ENCODE measurements at regions not wholly inside any gene's neighbourhood (a gene's known extent, or its start where the extent isn't known, plus 50 kb on each side); places are given as distances from the start of the nearest gene placed in this dataset.

GRCh38 chr12:125395583-125396215 lies 330.5 kb downstream of the AACS start:
- H3K4me2 ChIP-seq: no peak overlapping the region
- no peak overlapping the region for H3K4me3 ChIP-seq
- peaks cover 11% of the 10 kb centered on the region; the same call in 2 of the 3 replicates for H3K4me1 Mint-ChIP-seq
- DNase-seq (ENCODE audit: low spot score): no peak
- no peaks in the 10 kb centered on the region for H3K36me3 ChIP-seq (ENCODE audit: insufficient read depth)
- no peak overlapping the region for H3K27ac ChIP-seq (ENCODE audit: low read depth)
- H2AFZ ChIP-seq: no peak overlapping the region
- H3F3A ChIP-seq (replicated peaks; ENCODE audit: low read depth): no peaks in the 10 kb centered on the region
- H3K27ac Mint-ChIP-seq: no peak overlapping the region
- no peak overlapping the region for H3K4me3 Mint-ChIP-seq
- 0 out of 2 replicates have a peak, but pooled peaks cover 4% of the 10 kb centered on the region for H3K79me2 ChIP-seq (replicated peaks; ENCODE audit: insufficient read depth)
- H3K4me1 ChIP-seq (ENCODE audit: insufficient read depth): no peaks in the 10 kb centered on the region
- peaks cover 8% of the 10 kb centered on the region for H3K9me3 Mint-ChIP-seq
- ATAC-seq: no peak
- 0 out of 2 replicates have a peak, but pooled peaks cover 4% of the 10 kb centered on the region for H3K9me2 ChIP-seq (ENCODE audit: insufficient read depth)
- no peaks in the 10 kb centered on the region for H3K27me3 ChIP-seq (ENCODE audit: insufficient read depth)
- peaks cover 55% of the 10 kb centered on the region for H3K36me3 Mint-ChIP-seq (ENCODE audit: low read depth)
- H3K27me3 Mint-ChIP-seq (ENCODE audit: insufficient read depth, low read depth, poor library complexity): peaks cover 2% of the 10 kb centered on the region
- H4K20me1 ChIP-seq (replicated peaks; ENCODE audit: insufficient read depth): no peaks in the 10 kb centered on the region
- no peak for TF ChIP-seq ETS1 (IDR thresholded peaks at IDR 0.05)

GRCh38 chr12:125399489-125399888 lies 334.3 kb downstream of the AACS start:
- DNase-seq (ENCODE audit: low spot score): no peak
- 0 out of 2 replicates have a peak, but pooled peaks cover 6% of the 10 kb centered on the region for H3K4me1 ChIP-seq (ENCODE audit: insufficient read depth)
- 0 out of 2 replicates have a peak, but pooled peaks cover 4% of the 10 kb centered on the region for H3K9me2 ChIP-seq (ENCODE audit: insufficient read depth)
- Mint-ChIP-seq H3K4me1 (peaks cover 33% of the 10 kb centered on the region), H3K9me3 (peaks cover 13% of the 10 kb centered on the region), H3K36me3 (ENCODE audit: low read depth) (peaks cover 47% of the 10 kb centered on the region), H3K4me3 (no peak overlapping the region), H3K27me3 (ENCODE audit: insufficient read depth, low read depth, poor library complexity) (peaks cover 3% of the 10 kb centered on the region), H3K27ac (no peak overlapping the region)
- H3K36me3 ChIP-seq (ENCODE audit: insufficient read depth): no peaks in the 10 kb centered on the region
- H3K27me3 ChIP-seq (ENCODE audit: insufficient read depth): no peaks in the 10 kb centered on the region
- no peak overlapping the region for H3K27ac ChIP-seq (ENCODE audit: low read depth)
- no peak for ATAC-seq
- peaks cover 11% of the 10 kb centered on the region; the same call in 1 of the 2 replicates for H3K79me2 ChIP-seq (replicated peaks; ENCODE audit: insufficient read depth)
- H3F3A ChIP-seq (replicated peaks; ENCODE audit: low read depth): no peaks in the 10 kb centered on the region
- H4K20me1 ChIP-seq (replicated peaks; ENCODE audit: insufficient read depth): no peaks in the 10 kb centered on the region
- H3K4me2 ChIP-seq: no peak overlapping the region
- H3K4me3 ChIP-seq: no peak overlapping the region
- TF ChIP-seq JUNB (IDR thresholded peaks at IDR 0.05; ENCODE audit: unreplicated experiment) (no peak), CTCF (conservative IDR thresholded peaks at IDR 0.05; ENCODE audit: low read depth in 2 of 2) (no peak), POLR2AphosphoS5 (IDR thresholded peaks at IDR 0.05; ENCODE audit: low read depth) (no peak), STAT1 (IDR thresholded peaks at IDR 0.05; ENCODE audit: unreplicated experiment) (no peak), ZNF462 (CRISPR knock-in tag; IDR thresholded peaks at IDR 0.05) (no peak), EZH2 (IDR thresholded peaks at IDR 0.05; ENCODE audit: low read depth, unreplicated experiment) (no peak)
- H2AFZ ChIP-seq: no peak overlapping the region
